Upper lobe of left lung (tissue), 6 donors: ENCODE measurements at regions not wholly inside any gene's neighbourhood (a gene's known extent, or its start where the extent isn't known, plus 50 kb on each side); places are given as distances from the start of the nearest gene placed in this dataset.

Experiments used
- ATAC-seq, 2 donors: fragments of 200-7000 bp; cut with Tn5 transposase; one replicate each; pipeline ENCODE4 v1.9.1; 2022; ENCODE audit warnings: mild to moderate bottlenecking in 2 of 2, moderate library complexity in 2 of 2; ENCODE audit not compliant: low FRiP score in 2 of 2
- DNase-seq, 2 donors: peaks; one replicate each; pipeline ENCODE4 v3.0.0-alpha.2; 2019 to 2020
- H3K27ac ChIP-seq, 4 donors: fragments of 200-600 bp; sonication (generic); one replicate each; pipeline ENCODE4 v1.5.1; 2016 to 2019
- H3K27me3 ChIP-seq, 4 donors: fragments of 200-600 bp; sonication (generic); one replicate each; pipeline ENCODE4 v1.5.1; 2017 to 2019
- H3K36me3 ChIP-seq, 4 donors: fragments of 200-600 bp; sonication (generic); one replicate each; pipeline ENCODE4 v1.5.1; 2016 to 2019
- H3K4me1 ChIP-seq, 4 donors: fragments of 200-600 bp; sonication (generic); one replicate each; pipeline ENCODE4 v1.5.1; 2018 to 2019
- H3K4me3 ChIP-seq, 4 donors: fragments of 200-600 bp; sonication (generic); one replicate each; pipeline ENCODE4 v1.5.1; 2017 to 2019; ENCODE audit warnings: mild to moderate bottlenecking in 2 of 4, moderate library complexity in 1 of 4
- H3K9me3 ChIP-seq, 4 donors: fragments of 200-600 bp; sonication (generic); one replicate each; pipeline ENCODE4 v1.5.1; 2018 to 2019
- EP300 ChIP-seq, 4 donors: sonication (generic); formaldehyde crosslinking; IDR thresholded peaks; one replicate each; pipeline ENCODE4 v1.5.1; 2017; ENCODE audit warnings: antibody characterized with exemption in 4 of 4, control low read depth in 2 of 4
- POLR2A ChIP-seq, 4 donors: fragments of 450-650 bp; IDR thresholded peaks; one replicate each; pipeline ENCODE4 v1.5.1; 2016 to 2017; ENCODE audit warnings: antibody characterized with exemption in 4 of 4, mild to moderate bottlenecking in 2 of 4
- POLR2AphosphoS5 ChIP-seq, 2 donors: sonication (generic); formaldehyde crosslinking; IDR thresholded peaks; one replicate each; pipeline ENCODE4 v1.5.1; 2017; ENCODE audit warnings: antibody characterized with exemption in 2 of 2
- WGBS, 2 donors: methylation state at CpG; one replicate each; pipeline ENCODE4 v1.1.5; 2017 to 2018; 5-methylcytosine and 5-hydroxymethylcytosine counted together
- TF ChIP-seq, protein P1 (sequence below), 6 experiments: fragments of 450-650 bp in 4 of 6; fragments of 200-600 bp in 2 of 6; sonication (generic) in 2 of 6; IDR thresholded peaks; one replicate each; pipeline ENCODE4 v1.5.1; 2016 to 2019; ENCODE audit warnings: antibody characterized with exemption in 6 of 6
- donor health status: DM: no; HTN: no; CAD: no; lungs with moderate emphysema.
- donor health status: DM: no; HTN: yes; CAD: no; lungs with severe emphysema.

DNA sequence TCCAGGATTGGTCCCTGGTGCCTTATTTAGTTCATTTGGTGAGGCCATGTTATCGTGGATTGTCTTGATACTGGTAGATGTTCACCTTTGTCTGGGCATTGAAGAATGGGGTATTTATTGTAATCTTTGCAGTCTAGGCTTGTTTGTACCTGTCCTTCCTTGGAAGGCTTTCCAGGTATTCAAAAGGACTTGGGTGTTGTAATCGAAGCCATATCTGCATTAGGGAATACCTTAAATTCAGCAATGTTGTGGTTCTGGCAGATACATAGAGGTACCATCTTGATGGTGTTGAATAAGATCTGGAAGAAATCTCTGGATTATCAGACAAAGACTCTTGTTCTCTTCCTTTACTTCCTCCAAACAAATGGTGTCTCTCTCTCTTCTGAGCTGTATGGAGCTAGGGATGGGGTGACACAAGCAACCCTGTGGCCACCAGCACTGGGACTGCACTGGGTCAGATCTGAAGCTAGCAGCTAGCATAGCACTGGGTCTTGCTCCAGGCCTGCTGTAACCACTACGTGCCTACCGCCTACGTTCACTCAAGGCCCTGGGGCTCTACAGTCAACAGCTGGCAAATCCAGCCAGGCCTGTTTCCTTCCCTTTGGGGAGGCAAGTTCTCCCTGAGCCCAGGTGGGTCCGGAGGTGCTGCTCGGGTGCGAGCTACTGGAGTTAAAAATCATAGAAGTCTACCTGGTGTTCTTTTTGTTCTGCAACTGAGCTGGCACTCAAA, 261.1 kb upstream of the CITED2 start:
- WGBS, 2 donors, result 90 to 96% methylated on average over 8 of the region's 8 CpGs
- no peak for ATAC-seq
- H3K27ac ChIP-seq, result no peak overlapping the region

DNA sequence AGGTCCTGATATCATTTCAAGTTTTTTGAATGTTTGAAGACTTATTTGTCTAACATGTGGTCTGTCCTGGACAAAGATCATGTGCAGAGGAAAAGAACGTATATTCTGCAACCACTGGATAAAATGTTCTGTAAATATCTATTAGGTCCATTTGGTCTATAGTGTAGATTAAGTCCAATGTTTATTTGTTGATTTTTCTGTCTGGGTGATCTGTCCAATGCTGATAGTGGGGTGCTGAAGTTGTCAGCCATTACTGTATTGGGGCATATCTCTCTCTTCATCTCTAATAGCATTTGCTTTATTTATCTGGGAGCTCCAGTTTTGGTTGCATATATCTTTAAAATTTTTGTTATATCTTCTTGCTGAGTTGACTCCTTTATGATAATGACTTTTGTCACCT, 258.4 kb upstream of the CITED2 start:
- Histone ChIP-seq H3K27me3 (no peaks in the 10 kb centered on the region), H3K9me3 (no peaks in the 10 kb centered on the region), H3K36me3 (no peaks in the 10 kb centered on the region), H3K4me1 (no peaks in the 10 kb centered on the region), H3K27ac (no peak overlapping the region), H3K4me3 (no peak overlapping the region)
- 77 to 81% methylated on average over 1 of the region's 1 CpG for WGBS, 2 donors
- ATAC-seq, result no peak
- TF ChIP-seq POLR2AphosphoS5 (IDR thresholded peaks at IDR 0.05) (no peak), EP300 (IDR thresholded peaks at IDR 0.05) (no peak), POLR2A (IDR thresholded peaks at IDR 0.05) (no peak)
- TF ChIP-seq, protein P1, sequence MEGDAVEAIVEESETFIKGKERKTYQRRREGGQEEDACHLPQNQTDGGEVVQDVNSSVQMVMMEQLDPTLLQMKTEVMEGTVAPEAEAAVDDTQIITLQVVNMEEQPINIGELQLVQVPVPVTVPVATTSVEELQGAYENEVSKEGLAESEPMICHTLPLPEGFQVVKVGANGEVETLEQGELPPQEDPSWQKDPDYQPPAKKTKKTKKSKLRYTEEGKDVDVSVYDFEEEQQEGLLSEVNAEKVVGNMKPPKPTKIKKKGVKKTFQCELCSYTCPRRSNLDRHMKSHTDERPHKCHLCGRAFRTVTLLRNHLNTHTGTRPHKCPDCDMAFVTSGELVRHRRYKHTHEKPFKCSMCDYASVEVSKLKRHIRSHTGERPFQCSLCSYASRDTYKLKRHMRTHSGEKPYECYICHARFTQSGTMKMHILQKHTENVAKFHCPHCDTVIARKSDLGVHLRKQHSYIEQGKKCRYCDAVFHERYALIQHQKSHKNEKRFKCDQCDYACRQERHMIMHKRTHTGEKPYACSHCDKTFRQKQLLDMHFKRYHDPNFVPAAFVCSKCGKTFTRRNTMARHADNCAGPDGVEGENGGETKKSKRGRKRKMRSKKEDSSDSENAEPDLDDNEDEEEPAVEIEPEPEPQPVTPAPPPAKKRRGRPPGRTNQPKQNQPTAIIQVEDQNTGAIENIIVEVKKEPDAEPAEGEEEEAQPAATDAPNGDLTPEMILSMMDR (IDR thresholded peaks at IDR 0.05), result no peak
- DNase-seq, result no peak

More for the DNA sequence above, 261.1 kb upstream of the CITED2 start:
- no peak for TF ChIP-seq POLR2AphosphoS5 (IDR thresholded peaks at IDR 0.05)
- TF ChIP-seq EP300 (IDR thresholded peaks at IDR 0.05), result no peak
- TF ChIP-seq, protein P1 (IDR thresholded peaks at IDR 0.05), result no peak
- TF ChIP-seq POLR2A (IDR thresholded peaks at IDR 0.05), result no peak
- no peak for DNase-seq
- Histone ChIP-seq H3K36me3 (no peaks in the 10 kb centered on the region), H3K4me3 (no peak overlapping the region), H3K4me1 (no peaks in the 10 kb centered on the region), H3K9me3 (no peaks in the 10 kb centered on the region), H3K27me3 (no peaks in the 10 kb centered on the region)

DNA sequence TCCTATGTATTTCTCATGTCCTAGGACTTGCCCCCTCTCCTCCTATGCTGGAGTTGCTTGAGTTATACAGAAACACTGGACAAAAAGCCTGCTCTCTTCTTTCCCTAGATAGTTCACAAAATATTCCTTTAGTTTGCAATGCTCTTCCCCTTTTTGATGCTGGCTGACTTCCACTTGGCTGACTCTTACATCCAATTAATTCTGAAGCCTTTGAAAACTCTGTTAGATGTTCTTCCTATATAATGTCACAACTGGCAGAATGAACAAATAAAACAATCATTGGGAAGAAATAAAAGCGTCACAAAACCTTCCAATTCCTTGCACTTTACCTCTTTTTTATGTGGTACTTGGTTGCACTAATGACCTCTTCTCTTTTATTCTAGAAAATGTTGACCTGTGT, 253.8 kb upstream of the CITED2 start:
- no peak for ATAC-seq
- DNase-seq, result no peak
- H3K27ac ChIP-seq, result no peak overlapping the region

DNA sequence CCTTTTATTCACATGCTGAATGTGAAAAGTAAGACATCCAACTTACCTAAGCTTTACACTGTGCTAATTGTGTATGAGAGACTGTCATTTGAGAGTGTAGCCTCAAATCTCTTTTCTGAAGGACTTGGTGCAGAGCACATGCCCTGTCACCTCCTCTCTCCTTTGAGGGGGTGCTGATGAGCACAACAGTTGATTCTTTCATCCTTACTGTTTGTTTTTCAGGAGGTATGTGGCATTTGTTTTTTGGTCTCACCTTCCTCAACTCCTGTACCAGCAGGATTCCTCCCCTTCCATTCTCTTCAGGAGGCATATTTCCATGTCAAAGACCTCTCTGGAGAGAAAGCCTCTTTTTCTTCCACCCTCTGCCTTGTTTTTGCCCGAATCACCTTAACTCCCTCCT, 252.6 kb upstream of the CITED2 start:
- H3K27ac ChIP-seq, result no peak overlapping the region
- H3K36me3 ChIP-seq, result no peaks in the 10 kb centered on the region
- H3K4me1 ChIP-seq, result peaks cover 0 to 10% (median 0%) of the 10 kb centered on the region in 4 donors
- H3K9me3 ChIP-seq, result no peaks in the 10 kb centered on the region
- 38 to 49% methylated on average over 1 of the region's 1 CpG for WGBS, 2 donors
- no peaks in the 10 kb centered on the region for H3K27me3 ChIP-seq
- no peak overlapping the region for H3K4me3 ChIP-seq
- DNase-seq (no peak), ATAC-seq (peak in 1 of 2 donors; percentile 12)
- TF ChIP-seq EP300 (IDR thresholded peaks at IDR 0.05) (no peak), POLR2AphosphoS5 (IDR thresholded peaks at IDR 0.05) (no peak), POLR2A (IDR thresholded peaks at IDR 0.05) (no peak)
- TF ChIP-seq, protein P1 (IDR thresholded peaks at IDR 0.05), result no peak

More for the DNA sequence above, 253.8 kb upstream of the CITED2 start:
- 67 to 78% methylated on average over 1 of the region's 1 CpG for WGBS, 2 donors
- Histone ChIP-seq H3K4me3 (no peak overlapping the region), H3K36me3 (no peaks in the 10 kb centered on the region), H3K27me3 (no peaks in the 10 kb centered on the region), H3K4me1 (peaks cover 0 to 10% (median 0%) of the 10 kb centered on the region in 4 donors), H3K9me3 (no peaks in the 10 kb centered on the region)
- TF ChIP-seq POLR2AphosphoS5 (IDR thresholded peaks at IDR 0.05), result no peak
- TF ChIP-seq POLR2A (IDR thresholded peaks at IDR 0.05), result no peak
- TF ChIP-seq EP300 (IDR thresholded peaks at IDR 0.05), result no peak
- TF ChIP-seq, protein P1 (IDR thresholded peaks at IDR 0.05), result no peak
